DOHH2 (cell line): ENCODE measurements at regions not wholly inside any gene's neighbourhood (a gene's known extent, or its start where the extent isn't known, plus 50 kb on each side); places are given as distances from the start of the nearest gene placed in this dataset.

ENCODE experiments used
- CTCF ChIP-seq: fragments of 200-600 bp; sonication (generic); IDR thresholded peaks from one replicate; pipeline ENCODE4 v1.5.1; 2014; ENCODE audit warnings: antibody characterized with exemption, mild to moderate bottlenecking, low read depth, low read length; ENCODE audit not compliant: poor library complexity, severe bottlenecking
- EZH2phosphoT487 ChIP-seq: fragments of 200-600 bp; sonication (generic); IDR thresholded peaks from 2 replicates; pipeline ENCODE4 v1.6.1; 2017; ENCODE audit warnings: borderline replicate concordance, mild to moderate bottlenecking, antibody characterized with exemption, low read length, moderate library complexity, mixed read lengths

- TF ChIP-seq CTCF (no peak), EZH2phosphoT487 (no peak)
These were observed 176.4 kb upstream of the TRPC4 start for GRCh38 chr13:38046049-38046376.
